ENCODE measurements at regions not wholly inside any gene's neighbourhood (a gene's known extent, or its start where the extent isn't known, plus 50 kb on each side); places are given as distances from the start of the nearest gene placed in this dataset.
A peak's percentile ranks its signal among the peaks of the same experiment; 100 is the strongest.
"Not testable (repeated sequence)": the region's sequence is repeated elsewhere in the genome, so short reads cannot be mapped to it uniquely, and the experiment has no call there.

DNA sequence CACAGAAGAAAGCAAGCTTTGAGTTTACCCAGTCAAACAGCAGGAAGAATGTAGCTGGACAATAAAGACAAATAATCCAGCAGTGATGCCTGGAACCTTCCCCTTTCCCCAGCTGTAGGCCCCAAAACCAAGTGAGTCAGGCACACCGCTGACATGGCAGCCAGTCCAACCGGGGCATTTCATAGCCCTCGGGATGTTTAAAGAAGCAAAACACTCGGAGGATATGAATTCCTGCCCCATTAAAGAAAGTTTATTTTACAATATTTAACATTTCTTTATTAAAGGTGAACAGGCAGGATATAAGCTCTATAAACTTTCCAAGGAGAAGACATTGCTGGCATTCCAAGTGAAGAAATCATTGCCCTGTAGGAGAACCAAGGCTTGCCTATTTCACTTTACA lies 507.6 kb upstream of the TNP1 start:
- DNase-seq (ENCODE audit: low spot score), result no peak

DNA sequence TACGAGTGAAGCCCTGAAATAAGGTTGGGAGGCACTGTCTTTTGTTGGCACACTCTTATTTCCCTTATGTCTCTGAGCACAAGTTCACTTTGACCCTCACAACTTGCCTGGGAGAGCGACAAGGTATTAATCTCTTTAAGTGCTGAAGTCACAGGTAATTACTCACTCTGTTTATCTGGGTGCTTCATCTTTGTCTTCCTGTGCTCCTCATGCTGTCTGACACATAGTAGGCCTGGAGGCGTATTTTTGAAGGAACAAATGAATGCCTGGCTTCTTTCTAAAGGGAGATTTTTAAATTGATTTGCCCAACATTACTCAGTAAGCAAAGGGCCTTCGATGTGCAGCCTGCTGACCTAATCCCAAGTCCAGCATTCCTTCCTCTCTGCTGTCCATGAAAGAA lies 507.1 kb upstream of the TNP1 start:
- no peak for DNase-seq (ENCODE audit: low spot score)

- DNase-seq (ENCODE audit: low spot score), result no peak
Measured at GRCh38 chr2:217366266-217366895, 506.5 kb upstream of the TNP1 start.

- no peak for DNase-seq (ENCODE audit: low spot score)
Measured at GRCh38 chr2:217365656-217366055, 505.8 kb upstream of the TNP1 start.

GRCh38 chr2:217364224-217364623 lies 504.4 kb upstream of the TNP1 start:
- no peak for DNase-seq (ENCODE audit: low spot score)

- no peak for DNase-seq (ENCODE audit: low spot score)
Measured at GRCh38 chr2:217363470-217363869, 503.6 kb upstream of the TNP1 start.

DNA sequence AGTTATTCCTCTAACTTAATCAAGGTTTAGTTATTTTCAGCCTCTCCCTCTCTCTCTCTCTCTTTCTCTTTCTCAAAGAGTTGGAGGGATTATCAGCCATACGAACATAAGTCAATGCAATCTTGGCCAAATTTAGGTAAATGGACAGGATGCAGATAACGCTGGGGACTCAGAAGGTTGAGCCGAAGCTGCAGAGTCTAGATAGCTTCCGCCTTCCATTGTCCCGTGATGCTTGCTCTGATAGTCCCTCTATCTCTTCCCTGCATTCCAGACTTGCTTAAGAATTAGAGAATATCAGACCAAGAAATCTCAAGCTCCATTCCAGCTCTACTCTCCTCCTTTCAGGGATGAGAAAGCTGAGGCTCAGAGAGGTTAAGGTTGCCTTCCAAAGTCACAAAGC lies 502.8 kb upstream of the TNP1 start:
- DNase-seq (ENCODE audit: low spot score), result no peak

DNA sequence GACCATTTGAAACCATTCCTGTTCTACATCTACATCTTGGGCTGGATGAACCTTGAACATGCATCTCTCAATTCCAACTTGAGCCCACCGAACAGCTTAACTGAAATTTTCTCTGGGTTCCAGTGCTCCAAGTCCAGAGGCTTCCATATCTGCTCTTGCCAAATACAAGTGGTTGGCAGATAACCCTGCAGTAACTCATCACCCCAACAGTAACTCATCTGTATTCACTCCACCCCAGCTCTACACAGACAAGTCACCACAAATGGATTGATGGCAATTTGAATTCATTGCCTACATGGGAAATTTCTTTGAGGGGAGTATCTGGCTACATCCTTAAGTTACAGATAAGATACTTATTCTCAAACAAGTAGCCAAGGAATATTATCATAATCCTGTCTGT lies 502.4 kb upstream of the TNP1 start:
- no peak for DNase-seq (ENCODE audit: low spot score)

DNA sequence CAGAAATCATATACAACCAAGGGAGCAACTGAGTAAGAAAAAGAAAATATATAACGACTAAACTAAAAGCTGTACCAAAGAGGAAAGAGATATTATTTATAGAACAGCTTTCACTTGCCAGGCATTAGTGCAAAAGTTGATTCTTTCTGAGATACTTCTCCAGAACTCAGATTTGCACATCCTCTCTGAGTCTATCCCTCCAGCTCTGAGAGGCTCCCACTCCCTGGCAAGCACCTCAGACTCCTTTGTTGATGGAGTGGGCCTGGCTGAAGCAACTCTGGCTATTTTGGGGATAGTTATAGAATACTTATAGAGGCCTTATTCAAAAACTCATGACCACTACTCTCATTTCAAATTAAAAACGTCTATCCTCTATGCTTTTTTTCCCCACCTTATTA lies 501.6 kb upstream of the TNP1 start:
- DNase-seq (ENCODE audit: low spot score), result no peak

DNA sequence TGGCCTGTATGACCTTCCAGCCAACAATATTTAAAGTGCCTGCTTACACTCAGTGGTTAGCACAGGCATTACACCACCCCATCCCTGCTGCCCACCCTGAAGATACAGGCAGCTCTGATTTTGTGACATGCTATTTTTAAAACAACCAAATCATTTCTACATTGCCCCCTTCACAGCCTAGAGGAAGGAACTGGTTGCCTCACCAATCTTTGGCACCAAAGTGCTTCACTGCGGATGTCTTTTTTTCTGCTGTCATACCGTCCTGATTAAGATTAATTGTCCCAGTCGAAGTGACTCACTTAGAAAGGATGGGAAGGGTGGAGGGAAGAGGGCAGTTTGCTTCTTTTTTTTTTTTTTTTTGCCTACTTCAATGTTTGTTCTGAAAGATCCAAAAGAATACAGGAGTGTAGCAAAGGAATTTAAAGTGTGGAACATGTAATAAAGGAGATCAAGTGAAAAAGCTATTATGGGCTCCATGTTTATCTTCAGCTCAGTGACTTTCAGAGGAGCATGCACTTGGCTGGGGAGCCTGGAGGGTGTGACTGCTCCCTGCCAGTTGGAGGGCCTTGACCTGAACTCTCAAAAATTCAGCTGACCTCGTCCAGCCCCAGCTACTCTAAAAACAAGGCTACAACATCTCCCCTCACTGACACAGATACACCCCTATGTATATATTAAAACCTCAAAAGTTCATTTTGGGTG lies 501.1 kb upstream of the TNP1 start:
- no peak for DNase-seq (ENCODE audit: low spot score)

- DNase-seq (ENCODE audit: low spot score), result no peak
Measured at GRCh38 chr2:217360111-217360510, 500.2 kb upstream of the TNP1 start.

DNA sequence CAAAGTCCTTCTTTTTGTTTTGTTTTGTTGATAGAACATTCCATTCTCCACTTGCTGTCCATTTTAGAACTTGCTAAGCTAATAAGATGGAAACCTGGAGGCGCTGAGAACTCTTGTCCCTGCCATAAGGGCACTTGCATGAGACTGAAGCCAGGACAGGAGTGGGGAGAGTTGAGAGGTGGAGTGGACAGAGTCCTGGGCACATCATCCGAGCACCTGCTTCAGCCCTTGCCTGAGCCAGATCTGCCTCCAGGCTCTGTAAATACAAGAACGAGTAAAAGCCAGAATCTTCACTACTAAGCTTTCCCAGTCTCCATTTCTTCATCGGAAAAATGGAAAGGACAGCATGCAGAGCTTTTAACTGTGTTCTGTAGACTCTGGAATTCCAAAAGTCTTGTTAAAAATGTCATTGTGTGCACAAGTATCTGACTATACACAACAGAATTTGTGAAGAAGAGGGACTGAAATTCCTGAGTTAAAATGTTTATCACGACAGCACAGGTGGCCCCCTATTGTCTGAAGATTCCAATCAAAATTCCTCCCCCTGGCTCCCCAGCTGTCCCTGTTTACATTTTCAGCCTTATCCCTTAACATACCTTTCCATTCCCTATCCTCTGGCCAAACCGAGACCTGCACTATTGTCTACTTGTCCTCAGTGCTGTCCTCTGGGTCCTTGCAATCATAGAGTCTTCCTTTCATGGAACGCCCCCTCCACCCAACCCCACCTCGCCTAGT lies 498.2 kb upstream of the TNP1 start:
- DNase-seq (ENCODE audit: low spot score), result no peak

DNA sequence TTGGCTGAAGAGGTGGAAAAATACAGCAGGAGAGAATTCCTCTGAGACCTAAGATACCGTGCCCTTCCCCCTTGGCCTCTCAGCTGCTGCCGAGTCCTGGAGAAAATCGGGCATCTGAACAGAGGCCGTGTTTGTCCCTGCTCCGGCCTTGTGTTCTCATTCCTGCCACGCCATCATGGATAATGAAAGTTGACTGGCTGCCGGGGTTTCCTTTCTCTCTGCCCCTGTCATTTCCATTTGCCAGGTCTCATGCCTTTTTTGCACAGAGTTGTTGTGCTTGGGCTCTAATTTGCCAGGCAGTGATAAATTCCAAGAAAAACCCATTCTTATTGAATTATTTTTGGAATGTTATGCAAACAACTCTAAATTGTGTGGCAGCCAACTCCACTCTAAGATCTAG lies 496.9 kb upstream of the TNP1 start:
- peak; percentile 17 for DNase-seq (ENCODE audit: low spot score)

DNA sequence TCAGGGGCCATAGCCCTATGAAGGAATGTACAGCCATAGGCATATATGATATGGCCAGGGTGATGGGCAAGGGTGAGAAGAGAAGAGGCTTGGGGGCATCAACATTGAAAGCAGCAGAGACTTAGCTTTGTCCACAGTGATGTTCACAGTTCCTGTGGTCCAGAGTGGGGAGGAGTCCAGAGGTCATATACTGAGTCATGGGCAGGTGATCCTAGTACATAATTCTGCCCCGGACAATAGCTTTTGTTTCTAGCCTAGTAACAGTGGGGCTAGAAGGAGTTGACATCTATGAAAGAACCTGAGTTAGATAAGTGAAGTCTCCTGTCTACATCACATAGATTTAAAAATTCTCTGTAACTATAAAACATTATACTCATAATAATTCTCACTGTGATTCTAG lies 496.3 kb upstream of the TNP1 start:
- no peak for DNase-seq (ENCODE audit: low spot score)

- DNase-seq (ENCODE audit: low spot score), result no peak
Measured at GRCh38 chr2:217353591-217353990, 493.7 kb upstream of the TNP1 start.

GRCh38 chr2:217351378-217351777 lies 491.5 kb upstream of the TNP1 start:
- DNase-seq (ENCODE audit: low spot score), result no peak

GRCh38 chr2:217349251-217349650 lies 489.4 kb upstream of the TNP1 start:
- no peak for DNase-seq (ENCODE audit: low spot score)

- DNase-seq (ENCODE audit: low spot score), result not testable (repeated sequence)
Measured at GRCh38 chr2:217347630-217348029, 487.8 kb upstream of the TNP1 start.

GRCh38 chr2:217346043-217346442 lies 486.2 kb upstream of the TNP1 start:
- not testable (repeated sequence) for DNase-seq (ENCODE audit: low spot score)

- no peak for DNase-seq (ENCODE audit: low spot score)
Measured at GRCh38 chr2:217340899-217341298, 481.0 kb upstream of the TNP1 start.

DNA sequence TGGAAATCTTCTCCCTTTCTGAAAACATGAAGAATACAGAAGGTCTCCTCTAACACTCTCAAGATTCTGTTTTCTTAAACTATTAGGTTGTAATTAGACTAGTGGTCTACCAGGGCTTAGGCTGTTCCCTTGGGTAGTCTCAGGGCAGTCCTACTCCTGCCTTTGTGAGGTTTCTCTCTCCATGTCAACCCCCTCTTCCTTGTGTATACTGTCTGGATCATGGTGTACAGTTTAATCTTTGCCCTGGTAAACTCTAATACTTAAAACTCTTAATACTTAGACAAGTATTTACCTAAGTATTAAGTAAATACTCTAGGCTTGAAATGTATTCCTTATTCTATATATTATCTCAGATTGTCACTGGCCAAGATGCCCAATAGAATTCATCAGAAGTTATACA lies 480.3 kb upstream of the TNP1 start:
- no peak for DNase-seq (ENCODE audit: low spot score)

- DNase-seq (ENCODE audit: low spot score), result no peak
Measured at GRCh38 chr2:217339753-217340152, 479.9 kb upstream of the TNP1 start.

DNA sequence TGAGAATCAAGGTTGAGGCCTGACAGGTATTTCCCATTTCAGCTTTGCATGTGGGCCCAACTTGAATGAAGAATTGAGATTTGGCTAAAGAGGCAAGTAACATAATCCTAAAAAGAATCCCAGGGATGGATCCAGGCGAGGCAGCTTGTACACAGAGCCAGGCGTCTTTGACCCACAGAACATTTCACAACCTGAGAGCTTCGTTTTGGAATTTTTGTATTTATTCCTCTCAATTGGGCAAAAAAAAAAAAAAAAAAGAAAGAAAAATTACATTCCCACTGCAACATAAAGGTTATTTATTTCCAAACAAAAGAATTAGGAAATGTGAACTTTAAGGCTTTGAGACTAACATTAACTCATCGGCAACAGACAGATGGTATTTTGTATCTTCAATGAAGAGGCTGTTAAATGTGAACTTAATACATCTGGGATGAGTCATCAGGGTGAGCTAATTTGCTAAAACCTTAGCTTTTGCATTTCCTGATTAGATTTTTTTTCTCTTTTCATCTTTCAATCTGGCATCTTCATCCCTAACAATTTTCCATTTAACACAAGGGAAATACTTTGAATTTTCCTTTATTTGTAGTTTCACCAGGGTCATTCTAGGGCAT lies 478.5 kb upstream of the TNP1 start:
- no peak for DNase-seq (ENCODE audit: low spot score)
